GM23338 (cell line): ENCODE measurements at regions not wholly inside any gene's neighbourhood (a gene's known extent, or its start where the extent isn't known, plus 50 kb on each side); places are given as distances from the start of the nearest gene placed in this dataset.

Source experiments
- CREB1 ChIP-seq: fragments of 250-450 bp; sonication (Bioruptor Pico); IDR thresholded peaks from 2 replicates; pipeline ENCODE4 v1.5.0; 2020; ENCODE audit warnings: low read depth, mild to moderate bottlenecking, moderate library complexity
- EZH2 ChIP-seq: fragments of 200-600 bp; sonication (generic); IDR thresholded peaks from one replicate; pipeline ENCODE4 v1.8.0; 2017; ENCODE audit warnings: antibody characterized with exemption, mild to moderate bottlenecking, low read depth; ENCODE audit not compliant: unreplicated experiment
- EZH2phosphoT487 ChIP-seq: fragments of 200-600 bp; sonication (generic); IDR thresholded peaks from one replicate; pipeline ENCODE4 v1.8.1; 2018; ENCODE audit warnings: antibody characterized with exemption; ENCODE audit not compliant: unreplicated experiment
- JUNB ChIP-seq: IDR thresholded peaks from one replicate; pipeline ENCODE4 v1.6.1; 2016; ENCODE audit warnings: antibody characterized with exemption; ENCODE audit not compliant: unreplicated experiment
- NANOG ChIP-seq: IDR thresholded peaks from 2 replicates; pipeline ENCODE4 v1.6.1; 2016; ENCODE audit warnings: antibody characterized with exemption, borderline replicate concordance
- POLR2AphosphoS5 ChIP-seq: IDR thresholded peaks from 2 replicates; pipeline ENCODE4 v1.6.1; 2016; ENCODE audit warnings: antibody characterized with exemption, low read depth
- STAT1 ChIP-seq: IDR thresholded peaks from one replicate; pipeline ENCODE4 v1.6.1; 2016; ENCODE audit warnings: antibody characterized with exemption; ENCODE audit not compliant: unreplicated experiment
- ZNF114 ChIP-seq: fragments of 250-450 bp; sonication (Bioruptor Pico); IDR thresholded peaks from 2 replicates; pipeline ENCODE4 v1.5.0; 2020; ENCODE audit warnings: mild to moderate bottlenecking, moderate library complexity
- ZNF331 ChIP-seq: fragments of 250-450 bp; sonication (Bioruptor Pico); IDR thresholded peaks from 2 replicates; pipeline ENCODE4 v1.5.0; 2020; ENCODE audit warnings: low read depth, mild to moderate bottlenecking, moderate library complexity
- TF ChIP-seq, protein P1 (sequence below), 2 experiments: fragments of 200-600 bp in 1 of 2; sonication (generic) in 1 of 2; conservative IDR thresholded peaks; 2 replicates each; pipeline versions ENCODE4 v1.5.1 to v1.6.1; 2016 to 2017; ENCODE audit warnings: antibody characterized with exemption in 2 of 2, low read depth in 2 of 2, mild to moderate bottlenecking in 2 of 2, moderate library complexity in 1 of 2
- TF ChIP-seq, protein P2 (sequence below): IDR thresholded peaks from one replicate; pipeline ENCODE4 v1.6.1; 2018; ENCODE audit warnings: antibody characterized with exemption; ENCODE audit not compliant: unreplicated experiment
- TF ChIP-seq, protein P3 (sequence below): IDR thresholded peaks from 2 replicates; pipeline ENCODE4 v1.6.1; 2016; ENCODE audit warnings: antibody characterized with exemption

DNA sequence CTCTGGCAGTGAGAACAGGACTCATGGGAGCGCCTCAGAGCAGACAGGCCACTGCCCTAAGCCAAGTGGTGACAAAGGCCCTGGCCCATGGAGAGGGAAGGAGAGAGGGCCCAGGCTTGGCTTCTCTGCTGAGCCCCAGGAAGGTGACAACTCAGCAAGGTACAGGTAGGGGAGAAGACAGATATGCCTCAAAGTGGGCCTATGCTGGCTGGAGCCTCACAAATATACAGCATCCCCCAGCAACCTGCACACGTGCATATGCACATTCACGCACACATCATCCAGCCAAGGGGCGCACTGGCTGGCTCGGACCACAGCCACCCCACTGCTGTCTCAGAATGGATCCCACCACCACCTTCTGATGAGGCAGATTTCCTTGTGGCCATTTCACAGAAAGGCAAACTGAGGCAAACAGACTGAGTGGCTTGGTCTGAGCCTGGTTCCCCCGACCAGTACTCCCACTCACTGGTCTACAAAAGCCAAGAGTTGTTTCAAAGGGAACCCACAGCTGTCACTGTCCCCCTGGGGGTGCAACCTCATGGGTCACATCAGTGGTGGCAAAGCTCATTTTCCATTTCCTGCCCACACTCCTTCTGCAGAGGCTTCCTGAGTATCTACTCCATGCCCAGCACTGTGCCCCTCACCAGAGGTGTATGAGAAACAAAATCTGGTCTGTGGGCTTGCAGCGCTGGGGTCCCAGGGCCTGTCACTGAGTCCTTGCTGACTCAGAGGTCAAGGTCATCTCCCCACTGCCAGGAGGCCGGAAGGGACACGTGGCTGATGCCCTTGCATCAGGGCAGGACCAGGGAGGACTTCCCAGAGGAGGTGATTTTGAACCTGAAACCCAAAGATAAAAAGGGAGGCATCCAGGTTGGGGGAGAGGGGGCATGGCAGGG, 67.3 kb upstream of the PRR5 start:
- TF ChIP-seq, protein P1, sequence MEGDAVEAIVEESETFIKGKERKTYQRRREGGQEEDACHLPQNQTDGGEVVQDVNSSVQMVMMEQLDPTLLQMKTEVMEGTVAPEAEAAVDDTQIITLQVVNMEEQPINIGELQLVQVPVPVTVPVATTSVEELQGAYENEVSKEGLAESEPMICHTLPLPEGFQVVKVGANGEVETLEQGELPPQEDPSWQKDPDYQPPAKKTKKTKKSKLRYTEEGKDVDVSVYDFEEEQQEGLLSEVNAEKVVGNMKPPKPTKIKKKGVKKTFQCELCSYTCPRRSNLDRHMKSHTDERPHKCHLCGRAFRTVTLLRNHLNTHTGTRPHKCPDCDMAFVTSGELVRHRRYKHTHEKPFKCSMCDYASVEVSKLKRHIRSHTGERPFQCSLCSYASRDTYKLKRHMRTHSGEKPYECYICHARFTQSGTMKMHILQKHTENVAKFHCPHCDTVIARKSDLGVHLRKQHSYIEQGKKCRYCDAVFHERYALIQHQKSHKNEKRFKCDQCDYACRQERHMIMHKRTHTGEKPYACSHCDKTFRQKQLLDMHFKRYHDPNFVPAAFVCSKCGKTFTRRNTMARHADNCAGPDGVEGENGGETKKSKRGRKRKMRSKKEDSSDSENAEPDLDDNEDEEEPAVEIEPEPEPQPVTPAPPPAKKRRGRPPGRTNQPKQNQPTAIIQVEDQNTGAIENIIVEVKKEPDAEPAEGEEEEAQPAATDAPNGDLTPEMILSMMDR (conservative IDR thresholded peaks at IDR 0.05; ENCODE audit: low read depth in 2 of 2): no peak
- TF ChIP-seq, protein P2, sequence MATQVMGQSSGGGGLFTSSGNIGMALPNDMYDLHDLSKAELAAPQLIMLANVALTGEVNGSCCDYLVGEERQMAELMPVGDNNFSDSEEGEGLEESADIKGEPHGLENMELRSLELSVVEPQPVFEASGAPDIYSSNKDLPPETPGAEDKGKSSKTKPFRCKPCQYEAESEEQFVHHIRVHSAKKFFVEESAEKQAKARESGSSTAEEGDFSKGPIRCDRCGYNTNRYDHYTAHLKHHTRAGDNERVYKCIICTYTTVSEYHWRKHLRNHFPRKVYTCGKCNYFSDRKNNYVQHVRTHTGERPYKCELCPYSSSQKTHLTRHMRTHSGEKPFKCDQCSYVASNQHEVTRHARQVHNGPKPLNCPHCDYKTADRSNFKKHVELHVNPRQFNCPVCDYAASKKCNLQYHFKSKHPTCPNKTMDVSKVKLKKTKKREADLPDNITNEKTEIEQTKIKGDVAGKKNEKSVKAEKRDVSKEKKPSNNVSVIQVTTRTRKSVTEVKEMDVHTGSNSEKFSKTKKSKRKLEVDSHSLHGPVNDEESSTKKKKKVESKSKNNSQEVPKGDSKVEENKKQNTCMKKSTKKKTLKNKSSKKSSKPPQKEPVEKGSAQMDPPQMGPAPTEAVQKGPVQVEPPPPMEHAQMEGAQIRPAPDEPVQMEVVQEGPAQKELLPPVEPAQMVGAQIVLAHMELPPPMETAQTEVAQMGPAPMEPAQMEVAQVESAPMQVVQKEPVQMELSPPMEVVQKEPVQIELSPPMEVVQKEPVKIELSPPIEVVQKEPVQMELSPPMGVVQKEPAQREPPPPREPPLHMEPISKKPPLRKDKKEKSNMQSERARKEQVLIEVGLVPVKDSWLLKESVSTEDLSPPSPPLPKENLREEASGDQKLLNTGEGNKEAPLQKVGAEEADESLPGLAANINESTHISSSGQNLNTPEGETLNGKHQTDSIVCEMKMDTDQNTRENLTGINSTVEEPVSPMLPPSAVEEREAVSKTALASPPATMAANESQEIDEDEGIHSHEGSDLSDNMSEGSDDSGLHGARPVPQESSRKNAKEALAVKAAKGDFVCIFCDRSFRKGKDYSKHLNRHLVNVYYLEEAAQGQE: no peak
- no peak for TF ChIP-seq EZH2phosphoT487
- no peak for TF ChIP-seq POLR2AphosphoS5
- no peak for TF ChIP-seq NANOG
- TF ChIP-seq EZH2: no peak
- no peak for TF ChIP-seq ZNF114 (CRISPR knock-in tag)
- TF ChIP-seq, protein P3, sequence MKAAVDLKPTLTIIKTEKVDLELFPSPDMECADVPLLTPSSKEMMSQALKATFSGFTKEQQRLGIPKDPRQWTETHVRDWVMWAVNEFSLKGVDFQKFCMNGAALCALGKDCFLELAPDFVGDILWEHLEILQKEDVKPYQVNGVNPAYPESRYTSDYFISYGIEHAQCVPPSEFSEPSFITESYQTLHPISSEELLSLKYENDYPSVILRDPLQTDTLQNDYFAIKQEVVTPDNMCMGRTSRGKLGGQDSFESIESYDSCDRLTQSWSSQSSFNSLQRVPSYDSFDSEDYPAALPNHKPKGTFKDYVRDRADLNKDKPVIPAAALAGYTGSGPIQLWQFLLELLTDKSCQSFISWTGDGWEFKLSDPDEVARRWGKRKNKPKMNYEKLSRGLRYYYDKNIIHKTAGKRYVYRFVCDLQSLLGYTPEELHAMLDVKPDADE: no peak
- no peak for TF ChIP-seq ZNF331 (CRISPR knock-in tag)
- no peak for TF ChIP-seq STAT1
- no peak for TF ChIP-seq CREB1 (CRISPR knock-in tag)
- no peak for TF ChIP-seq JUNB
